ENCODE measurements at regions not wholly inside any gene's neighbourhood (a gene's known extent, or its start where the extent isn't known, plus 50 kb on each side); places are given as distances from the start of the nearest gene placed in this dataset.

DNA sequence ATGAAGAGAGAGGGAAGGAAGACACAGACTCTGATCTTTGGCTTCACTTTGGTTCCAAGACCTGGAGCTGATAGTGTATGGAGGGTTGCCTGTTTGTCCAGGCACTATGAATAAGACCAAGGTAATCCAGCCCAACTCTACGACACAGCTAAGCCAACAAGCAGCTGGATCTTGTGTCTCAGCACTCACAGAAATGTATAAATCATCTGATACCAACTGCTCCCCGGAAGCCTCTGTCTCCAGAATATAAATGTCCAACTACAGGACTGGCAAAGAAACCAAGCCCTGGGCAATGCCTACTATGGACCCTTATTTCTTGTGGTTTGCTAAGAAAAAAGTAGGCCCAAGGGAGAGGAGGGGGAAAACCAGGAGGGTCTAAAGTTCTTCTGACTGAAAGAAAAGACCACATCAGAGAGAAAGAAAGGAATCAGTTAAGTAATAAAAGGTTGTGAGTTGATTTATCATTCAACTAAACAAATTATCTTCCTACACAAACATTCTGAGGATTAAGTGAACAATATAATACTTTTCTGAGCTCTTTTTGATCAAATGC lies 204.0 kb downstream of the DAD1 start:
- Histone ChIP-seq H3K9me3 (no peaks in the 10 kb centered on the region), H3K4me3 (no peak overlapping the region), H3K27me3 (no peaks in the 10 kb centered on the region), H3K4me1 (peaks cover 4% of the 10 kb centered on the region), H3K36me3 (no peaks in the 10 kb centered on the region), H3K27ac (no peak overlapping the region)
- TF ChIP-seq POLR2A (IDR thresholded peaks at IDR 0.05) (no peak), EP300 (IDR thresholded peaks at IDR 0.05) (no peak)
- WGBS = 87% methylated on average over 2 of the region's 2 CpGs
- no peak for DNase-seq (ENCODE audit: low spot score in 2 of 2)

GRCh38 chr14:22384167-22384549 lies 204.9 kb downstream of the DAD1 start:
- H3K27ac ChIP-seq = no peak overlapping the region
- H3K4me1 ChIP-seq = peaks cover 4% of the 10 kb centered on the region
- TF ChIP-seq EP300 (IDR thresholded peaks at IDR 0.05) (no peak), POLR2AphosphoS5 (IDR thresholded peaks at IDR 0.05) (no peak), CTCF (IDR thresholded peaks at IDR 0.05) (no peak), POLR2A (IDR thresholded peaks at IDR 0.05) (no peak)
- no peaks in the 10 kb centered on the region for H3K36me3 ChIP-seq
- DNase-seq (ENCODE audit: low spot score in 2 of 2) = no peak
- H3K9me3 ChIP-seq = no peaks in the 10 kb centered on the region
- WGBS = 77% methylated on average over 2 of the region's 2 CpGs
- H3K27me3 ChIP-seq = no peaks in the 10 kb centered on the region
- H3K4me3 ChIP-seq = no peak overlapping the region

- H3K27me3 ChIP-seq = no peaks in the 10 kb centered on the region
- H3K27ac ChIP-seq = no peak overlapping the region
- no peak overlapping the region for H3K4me3 ChIP-seq
- peaks cover 4% of the 10 kb centered on the region for H3K4me1 ChIP-seq
- no peaks in the 10 kb centered on the region for H3K36me3 ChIP-seq
- DNase-seq (ENCODE audit: low spot score in 2 of 2) = no peak
- no peaks in the 10 kb centered on the region for H3K9me3 ChIP-seq
- TF ChIP-seq POLR2A (IDR thresholded peaks at IDR 0.05) (no peak), CTCF (IDR thresholded peaks at IDR 0.05) (no peak), POLR2AphosphoS5 (IDR thresholded peaks at IDR 0.05) (no peak), EP300 (IDR thresholded peaks at IDR 0.05) (no peak)
- WGBS = 67% methylated on average over 5 of the region's 8 CpGs
Measured at GRCh38 chr14:22383515-22384166, 205.4 kb downstream of the DAD1 start.

- Histone ChIP-seq H3K4me1 (peaks cover 4% of the 10 kb centered on the region), H3K27me3 (no peaks in the 10 kb centered on the region), H3K9me3 (no peaks in the 10 kb centered on the region), H3K27ac (no peak overlapping the region), H3K36me3 (no peaks in the 10 kb centered on the region), H3K4me3 (no peak overlapping the region)
- no peak for DNase-seq (ENCODE audit: low spot score in 2 of 2)
- WGBS = 89% methylated on average over 2 of the region's 2 CpGs
- TF ChIP-seq CTCF (IDR thresholded peaks at IDR 0.05) (no peak), POLR2AphosphoS5 (IDR thresholded peaks at IDR 0.05) (no peak), EP300 (IDR thresholded peaks at IDR 0.05) (no peak), POLR2A (IDR thresholded peaks at IDR 0.05) (no peak)
Measured at GRCh38 chr14:22382955-22383354, 206.1 kb downstream of the DAD1 start.

DNA sequence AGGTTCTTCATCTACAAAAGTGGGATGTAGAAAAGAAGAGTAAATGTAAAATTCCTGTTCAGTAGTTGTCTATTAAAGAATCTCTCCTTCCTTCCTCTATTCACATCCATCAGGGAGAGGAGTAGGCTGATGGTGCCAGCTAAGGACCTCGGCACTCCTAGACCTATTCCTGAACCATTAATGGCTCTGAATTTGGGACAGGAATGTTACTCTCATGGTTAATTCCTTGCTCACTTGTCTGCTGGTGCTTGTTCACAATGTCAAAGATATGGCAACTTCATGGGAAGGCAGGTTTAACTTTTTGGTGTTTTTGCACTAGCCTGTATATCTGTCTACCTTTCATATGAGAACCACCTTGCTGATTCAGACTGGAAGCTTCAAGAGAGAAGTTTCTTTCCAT lies 206.6 kb downstream of the DAD1 start:
- Histone ChIP-seq H3K27ac (no peak overlapping the region), H3K4me1 (no peaks in the 10 kb centered on the region), H3K27me3 (no peaks in the 10 kb centered on the region), H3K4me3 (no peak overlapping the region), H3K9me3 (no peaks in the 10 kb centered on the region), H3K36me3 (no peaks in the 10 kb centered on the region)
- DNase-seq (ENCODE audit: low spot score in 2 of 2) = no peak
- no peak for TF ChIP-seq CTCF (IDR thresholded peaks at IDR 0.05)
- no peak for TF ChIP-seq POLR2AphosphoS5 (IDR thresholded peaks at IDR 0.05)
- TF ChIP-seq POLR2A (IDR thresholded peaks at IDR 0.05) = no peak
- no peak for TF ChIP-seq EP300 (IDR thresholded peaks at IDR 0.05)
- WGBS = 89% methylated on average over 1 of the region's 1 CpG
